ENCODE measurements at regions not wholly inside any gene's neighbourhood (a gene's known extent, or its start where the extent isn't known, plus 50 kb on each side); places are given as distances from the start of the nearest gene placed in this dataset.

DNA sequence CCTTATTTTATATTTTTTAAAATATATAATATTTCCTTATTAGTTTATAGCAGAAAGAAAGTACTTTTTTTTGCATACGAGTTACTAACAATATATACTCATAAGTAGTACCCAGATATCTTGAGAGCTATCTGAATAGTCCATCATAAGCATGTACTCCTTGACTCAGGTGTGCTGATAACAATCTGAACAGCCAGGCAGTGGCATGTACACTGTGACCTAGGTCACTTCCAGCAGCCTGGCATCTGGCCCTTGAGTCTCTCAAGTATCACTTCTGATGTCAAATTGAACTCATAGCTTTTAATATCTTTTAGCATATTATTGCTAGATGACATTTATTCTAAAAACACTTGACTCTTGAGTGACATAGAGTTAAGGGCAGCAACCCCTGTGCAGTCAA is 1576.7 kb downstream of the SLITRK1 start:
- TF ChIP-seq, protein P1, sequence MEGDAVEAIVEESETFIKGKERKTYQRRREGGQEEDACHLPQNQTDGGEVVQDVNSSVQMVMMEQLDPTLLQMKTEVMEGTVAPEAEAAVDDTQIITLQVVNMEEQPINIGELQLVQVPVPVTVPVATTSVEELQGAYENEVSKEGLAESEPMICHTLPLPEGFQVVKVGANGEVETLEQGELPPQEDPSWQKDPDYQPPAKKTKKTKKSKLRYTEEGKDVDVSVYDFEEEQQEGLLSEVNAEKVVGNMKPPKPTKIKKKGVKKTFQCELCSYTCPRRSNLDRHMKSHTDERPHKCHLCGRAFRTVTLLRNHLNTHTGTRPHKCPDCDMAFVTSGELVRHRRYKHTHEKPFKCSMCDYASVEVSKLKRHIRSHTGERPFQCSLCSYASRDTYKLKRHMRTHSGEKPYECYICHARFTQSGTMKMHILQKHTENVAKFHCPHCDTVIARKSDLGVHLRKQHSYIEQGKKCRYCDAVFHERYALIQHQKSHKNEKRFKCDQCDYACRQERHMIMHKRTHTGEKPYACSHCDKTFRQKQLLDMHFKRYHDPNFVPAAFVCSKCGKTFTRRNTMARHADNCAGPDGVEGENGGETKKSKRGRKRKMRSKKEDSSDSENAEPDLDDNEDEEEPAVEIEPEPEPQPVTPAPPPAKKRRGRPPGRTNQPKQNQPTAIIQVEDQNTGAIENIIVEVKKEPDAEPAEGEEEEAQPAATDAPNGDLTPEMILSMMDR (IDR thresholded peaks at IDR 0.05; ENCODE audit: insufficient read depth, low read length), result no peak
- TF ChIP-seq GABPA (IDR thresholded peaks at IDR 0.05; ENCODE audit: low read depth), result no peak

All from HL-60 (cell line).